HuH-7.5 (cell line): ENCODE measurements at regions not wholly inside any gene's neighbourhood (a gene's known extent, or its start where the extent isn't known, plus 50 kb on each side); places are given as distances from the start of the nearest gene placed in this dataset.

Source experiments
- DNase-seq: peaks from one replicate; pipeline ENCODE4 v3.0.0; 2011; ENCODE audit warnings: low spot score

DNA sequence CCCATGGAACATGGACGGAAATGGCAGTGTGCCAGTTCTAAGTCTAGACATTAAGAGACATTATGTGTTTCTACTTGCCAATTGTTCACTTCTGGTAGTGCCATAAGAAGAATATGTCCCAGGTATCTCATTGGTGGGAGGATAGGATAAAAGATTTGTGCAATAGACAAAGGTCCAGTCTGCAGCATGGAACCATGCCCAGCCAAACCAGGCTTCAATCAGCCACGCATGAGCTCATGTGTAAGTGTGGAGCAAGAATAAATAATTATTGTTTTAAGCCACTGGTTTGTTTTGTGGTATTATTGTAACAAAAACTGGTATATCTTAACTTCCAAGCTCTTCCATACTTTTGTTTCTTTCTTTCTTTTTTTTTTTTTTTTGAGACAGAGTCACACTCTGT is 153.6 kb upstream of the CTTNBP2 start:
- no peak for DNase-seq

DNA sequence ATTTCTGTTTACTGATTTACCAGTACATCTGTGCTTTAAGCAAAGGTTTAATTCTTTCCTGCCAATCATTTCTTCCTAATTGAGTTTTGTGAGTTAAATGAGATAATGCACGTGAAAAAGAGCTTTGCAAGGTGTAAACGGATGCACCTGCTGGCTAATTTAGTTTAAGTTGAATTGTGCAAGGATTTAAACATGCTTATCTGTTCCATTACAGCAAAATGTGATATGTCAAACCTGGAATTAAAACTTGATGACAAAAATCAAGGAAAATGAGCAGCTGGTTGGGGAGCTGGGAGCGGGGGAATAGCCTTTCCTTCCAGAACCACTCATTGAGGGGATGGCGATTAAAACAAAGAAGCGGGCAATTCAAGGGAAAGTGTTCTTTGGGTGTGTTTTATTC is 155.0 kb upstream of the CTTNBP2 start:
- DNase-seq: no peak

- no peak for DNase-seq
These were observed 154.0 kb upstream of the LSM8 start for GRCh38 chr7:118029826-118030422.

- no peak for DNase-seq
These were observed 150.7 kb upstream of the LSM8 start for GRCh38 chr7:118033273-118033672.

- DNase-seq: no peak
These were observed 143.9 kb upstream of the LSM8 start for GRCh38 chr7:118039963-118040489.

DNA sequence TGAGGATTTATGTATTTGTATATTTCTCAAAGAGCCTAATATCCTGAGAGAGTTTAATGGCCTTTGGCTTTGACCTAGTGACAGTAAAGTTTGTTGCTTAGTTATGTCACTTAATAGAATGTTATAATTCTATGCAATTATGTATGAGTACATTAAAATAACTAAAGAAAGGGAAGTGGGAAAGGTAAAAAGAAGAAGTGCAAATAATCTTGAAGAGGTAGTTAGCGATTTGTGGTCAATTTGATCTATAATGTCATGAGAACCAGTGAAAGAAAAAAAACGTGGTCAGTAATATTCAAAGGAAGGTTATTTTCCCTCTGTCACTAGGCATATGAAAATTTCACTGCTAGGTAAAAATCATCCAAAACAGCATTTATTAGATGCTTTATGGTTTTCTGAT is 143.4 kb upstream of the LSM8 start:
- DNase-seq: no peak

GRCh38 chr7:118041251-118041878 is 142.6 kb upstream of the LSM8 start:
- DNase-seq: no peak

GRCh38 chr7:118045629-118046028 is 138.3 kb upstream of the LSM8 start:
- DNase-seq: no peak

GRCh38 chr7:118046086-118046485 is 137.9 kb upstream of the LSM8 start:
- no peak for DNase-seq

GRCh38 chr7:118046801-118047200 is 137.2 kb upstream of the LSM8 start:
- no peak for DNase-seq

DNA sequence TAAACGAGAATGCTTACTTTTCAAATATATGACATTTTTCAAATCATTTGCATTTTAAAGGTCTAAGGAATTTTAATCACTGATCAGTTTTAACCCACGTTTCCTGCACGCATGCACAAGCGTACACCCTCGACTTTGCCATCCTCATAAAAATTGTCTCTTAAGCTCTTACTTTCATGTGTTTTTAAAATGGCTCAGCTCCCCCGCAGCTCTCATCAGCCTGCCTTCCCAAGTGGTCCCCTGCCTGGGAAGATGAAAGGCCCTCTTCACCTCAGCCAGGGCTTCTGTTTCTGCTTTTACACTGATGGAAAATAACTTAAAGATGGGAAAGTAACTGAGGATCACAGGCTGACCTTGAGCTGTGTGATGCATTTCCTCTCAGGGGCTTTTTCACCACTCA is 131.6 kb upstream of the LSM8 start:
- DNase-seq: no peak

GRCh38 chr7:118053353-118053752 is 130.6 kb upstream of the LSM8 start:
- DNase-seq: no peak

- DNase-seq: no peak
These were observed 129.4 kb upstream of the LSM8 start for GRCh38 chr7:118054529-118054928.

- DNase-seq: no peak
These were observed 128.3 kb upstream of the LSM8 start for GRCh38 chr7:118055647-118056046.

DNA sequence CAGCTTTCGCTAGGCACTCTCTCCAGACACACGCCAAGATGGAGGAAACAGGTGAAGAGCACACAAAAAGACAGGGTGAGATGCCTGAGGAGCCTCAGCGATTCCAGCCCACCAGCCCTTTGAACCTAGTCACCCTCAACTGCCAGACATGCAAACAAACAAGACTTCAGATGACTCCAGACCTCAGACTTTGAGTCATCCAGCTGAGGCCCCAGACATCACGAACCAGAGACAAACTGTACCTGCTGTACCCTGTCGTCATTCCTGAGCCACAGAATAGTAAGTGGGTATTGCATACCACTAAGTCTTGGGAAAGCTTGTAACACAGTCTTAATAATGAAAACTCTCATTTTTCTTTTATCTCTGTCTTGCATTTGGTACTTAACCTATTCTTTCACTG is 126.6 kb upstream of the LSM8 start:
- no peak for DNase-seq

- DNase-seq: no peak
These were observed 124.8 kb upstream of the LSM8 start for GRCh38 chr7:118059209-118059608.

GRCh38 chr7:118060692-118061091 is 123.3 kb upstream of the LSM8 start:
- no peak for DNase-seq

DNA sequence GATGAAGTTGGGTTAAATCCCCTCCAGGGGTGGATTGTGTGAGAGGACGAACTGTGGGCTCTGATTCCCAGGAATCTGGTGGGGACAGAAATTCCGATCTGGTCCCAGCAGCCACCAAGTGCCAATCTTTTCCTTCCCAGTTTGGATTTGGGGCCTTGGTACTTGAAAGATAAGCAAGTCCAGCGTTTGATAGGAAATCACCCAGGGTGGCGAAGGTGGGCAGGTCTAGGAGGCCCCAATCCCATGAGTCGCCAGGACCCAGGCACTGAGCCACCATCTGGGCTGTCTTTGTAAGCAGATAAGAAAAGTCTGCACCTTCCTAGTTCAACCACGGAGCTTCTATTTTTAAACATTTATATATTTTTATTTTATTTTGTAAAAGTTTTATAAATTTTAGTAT is 122.6 kb upstream of the LSM8 start:
- DNase-seq: no peak

DNA sequence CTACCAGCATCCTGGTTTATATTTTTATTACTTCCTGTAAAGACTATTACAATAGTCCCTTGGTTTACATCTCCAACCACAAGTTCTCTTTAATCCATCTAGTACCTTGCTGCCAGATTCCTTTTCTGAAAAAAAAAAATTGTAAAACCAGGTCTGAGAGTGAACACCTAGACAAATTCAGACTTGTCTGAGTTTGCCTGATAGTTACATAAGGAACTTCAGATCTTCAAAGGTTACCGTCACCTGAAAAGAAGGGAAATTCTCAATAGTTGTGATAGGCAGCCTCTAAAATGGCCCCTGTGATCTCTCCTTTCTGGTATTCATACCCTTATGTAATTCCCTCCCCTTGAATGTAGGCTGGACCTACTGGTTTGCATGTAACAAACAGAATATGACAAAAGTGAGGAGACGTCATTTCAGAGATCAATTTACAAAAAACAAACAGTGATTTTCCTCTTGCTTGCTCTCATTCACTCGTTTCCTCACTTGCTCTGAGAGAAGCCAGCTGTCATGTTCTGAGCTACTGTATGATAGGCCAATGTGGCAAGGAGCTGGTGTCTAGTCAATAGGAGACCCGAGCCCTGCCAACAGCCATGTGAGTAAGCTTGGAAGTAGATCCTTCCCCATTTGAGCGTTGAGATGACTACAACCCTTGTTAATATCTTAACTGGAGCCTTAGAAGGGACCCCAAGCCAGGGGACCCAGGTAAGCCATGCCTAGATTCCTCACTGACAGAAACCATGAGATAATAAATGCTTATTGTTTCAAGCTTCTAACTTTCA is 110.9 kb upstream of the LSM8 start:
- no peak for DNase-seq

- no peak for DNase-seq
These were observed 108.0 kb upstream of the LSM8 start for GRCh38 chr7:118075936-118076335.

DNA sequence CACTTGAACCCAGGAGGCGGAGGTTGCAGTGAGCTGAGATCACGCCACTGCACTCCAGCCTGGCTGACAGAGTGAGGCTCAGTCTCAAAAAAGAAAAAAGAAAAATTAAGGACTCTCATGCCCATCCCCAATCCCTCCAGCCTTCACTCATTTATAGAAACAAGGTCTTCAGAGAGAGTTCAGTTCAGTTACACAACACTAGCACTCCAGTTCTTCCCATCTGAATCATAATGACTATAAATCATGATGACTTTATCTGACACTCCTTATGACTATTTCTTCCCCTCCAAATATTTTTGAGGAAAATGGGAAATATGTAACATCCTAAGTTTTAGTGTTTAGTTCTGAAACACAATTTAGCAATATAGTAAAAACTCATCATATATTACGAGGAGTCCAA is 107.4 kb upstream of the LSM8 start:
- DNase-seq: no peak

- no peak for DNase-seq
These were observed 105.9 kb upstream of the LSM8 start for GRCh38 chr7:118078015-118078414.

- no peak for DNase-seq
These were observed 104.6 kb upstream of the LSM8 start for GRCh38 chr7:118079369-118079768.
